ENCODE measurements at regions not wholly inside any gene's neighbourhood (a gene's known extent, or its start where the extent isn't known, plus 50 kb on each side); places are given as distances from the start of the nearest gene placed in this dataset.

GRCh38 chr1:229842302-229843255 is 216.5 kb downstream of the URB2 start:
- no peak overlapping the region for H3K27ac ChIP-seq
- TF ChIP-seq CTCF (IDR thresholded peaks at IDR 0.05), result no peak
- no peaks in the 10 kb centered on the region for H3K9me3 ChIP-seq
- no peaks in the 10 kb centered on the region for H3K36me3 ChIP-seq
- no peaks in the 10 kb centered on the region for H3K4me1 ChIP-seq (ENCODE audit: control insufficient read depth in 1 of 2, insufficient read depth in 1 of 2, low read depth in 1 of 2, low read length in 1 of 2)
- no peak overlapping the region for H3K4me3 ChIP-seq (ENCODE audit: low read depth in 1 of 2, low read length in 1 of 2)
- peaks cover 8% of the 10 kb centered on the region for H3K27me3 ChIP-seq

GRCh38 chr1:229843627-229844238 is 217.7 kb downstream of the URB2 start:
- no peak for TF ChIP-seq CTCF (IDR thresholded peaks at IDR 0.05)
- no peaks in the 10 kb centered on the region for H3K4me1 ChIP-seq (ENCODE audit: control insufficient read depth in 1 of 2, insufficient read depth in 1 of 2, low read depth in 1 of 2, low read length in 1 of 2)
- H3K4me3 ChIP-seq (ENCODE audit: low read depth in 1 of 2, low read length in 1 of 2), result no peak overlapping the region
- no peak overlapping the region for H3K27ac ChIP-seq
- H3K36me3 ChIP-seq, result no peaks in the 10 kb centered on the region
- peaks cover 8% of the 10 kb centered on the region for H3K27me3 ChIP-seq
- no peaks in the 10 kb centered on the region for H3K9me3 ChIP-seq

GRCh38 chr1:229844675-229845074 is 218.6 kb downstream of the URB2 start:
- Histone ChIP-seq H3K27ac (no peak overlapping the region), H3K36me3 (no peaks in the 10 kb centered on the region), H3K27me3 (peaks cover 8% of the 10 kb centered on the region), H3K4me1 (ENCODE audit: control insufficient read depth in 1 of 2, insufficient read depth in 1 of 2, low read depth in 1 of 2, low read length in 1 of 2) (no peaks in the 10 kb centered on the region), H3K9me3 (no peaks in the 10 kb centered on the region), H3K4me3 (ENCODE audit: low read depth in 1 of 2, low read length in 1 of 2) (no peak overlapping the region)
- TF ChIP-seq CTCF (IDR thresholded peaks at IDR 0.05), result no peak

GRCh38 chr1:229845410-229846138 is 219.5 kb downstream of the URB2 start:
- Histone ChIP-seq H3K36me3 (no peaks in the 10 kb centered on the region), H3K4me1 (ENCODE audit: control insufficient read depth in 1 of 2, insufficient read depth in 1 of 2, low read depth in 1 of 2, low read length in 1 of 2) (no peaks in the 10 kb centered on the region), H3K4me3 (ENCODE audit: low read depth in 1 of 2, low read length in 1 of 2) (no peak overlapping the region), H3K27me3 (peaks cover 8% of the 10 kb centered on the region), H3K9me3 (no peaks in the 10 kb centered on the region), H3K27ac (no peak overlapping the region)
- no peak for TF ChIP-seq CTCF (IDR thresholded peaks at IDR 0.05)

GRCh38 chr1:229846351-229846750 is 220.3 kb downstream of the URB2 start:
- H3K4me1 ChIP-seq (ENCODE audit: control insufficient read depth in 1 of 2, insufficient read depth in 1 of 2, low read depth in 1 of 2, low read length in 1 of 2), result no peaks in the 10 kb centered on the region
- TF ChIP-seq CTCF (IDR thresholded peaks at IDR 0.05), result no peak
- no peak overlapping the region for H3K27ac ChIP-seq
- no peaks in the 10 kb centered on the region for H3K36me3 ChIP-seq
- H3K9me3 ChIP-seq, result no peaks in the 10 kb centered on the region
- peaks cover 8% of the 10 kb centered on the region for H3K27me3 ChIP-seq
- H3K4me3 ChIP-seq (ENCODE audit: low read depth in 1 of 2, low read length in 1 of 2), result no peak overlapping the region
